ENCODE measurements at regions not wholly inside any gene's neighbourhood (a gene's known extent, or its start where the extent isn't known, plus 50 kb on each side); places are given as distances from the start of the nearest gene placed in this dataset.

DNA sequence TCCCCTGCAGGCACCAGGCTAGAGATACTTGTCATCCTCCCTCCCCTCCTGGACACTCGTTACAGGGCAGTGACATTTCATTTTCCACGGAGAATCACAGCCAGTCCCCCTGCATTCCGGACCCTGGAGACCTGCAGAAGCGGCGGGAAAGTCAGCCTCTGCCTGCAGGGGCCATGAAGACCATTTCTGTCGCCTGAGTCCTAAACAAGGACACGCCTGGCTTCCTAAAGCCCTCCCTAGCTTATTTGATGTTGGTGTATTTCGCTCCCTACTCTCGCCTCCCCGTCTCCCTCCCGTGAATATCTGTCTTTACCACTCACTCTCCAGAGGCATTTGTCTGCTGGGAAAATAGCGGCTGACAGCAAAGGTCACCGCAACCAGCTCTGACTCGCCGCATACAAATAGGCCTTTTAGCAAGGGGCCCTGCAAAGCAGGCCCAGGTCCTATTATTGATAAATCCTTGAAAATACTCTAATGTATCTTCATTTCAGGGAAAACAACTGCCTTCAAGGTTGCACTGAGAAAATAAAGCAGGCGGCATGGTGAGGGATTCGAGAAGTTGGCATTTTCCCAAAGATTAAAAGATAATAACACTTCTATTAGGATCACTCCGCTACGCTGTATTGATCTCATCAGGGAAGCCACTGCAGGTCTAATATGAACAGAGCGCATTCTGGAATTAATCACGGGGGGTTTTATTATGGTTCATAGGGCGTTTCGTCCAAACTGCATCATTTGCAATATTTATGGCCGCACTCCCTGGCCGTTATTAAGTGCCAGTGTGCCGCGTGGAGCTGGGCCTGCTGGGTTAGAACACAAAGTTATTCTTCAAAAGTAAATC, 447.1 kb upstream of the CDH5 start:
- no peak for DNase-seq
- intact Hi-C loops (cut with DNase I), result no loop called here
- no peak for ATAC-seq

- DNase-seq (no peak), ATAC-seq (no peak)
- intact Hi-C loops (cut with DNase I), result no loop called here
These were observed 449.0 kb upstream of the CDH5 start for GRCh38 chr16:65917466-65917865.

DNA sequence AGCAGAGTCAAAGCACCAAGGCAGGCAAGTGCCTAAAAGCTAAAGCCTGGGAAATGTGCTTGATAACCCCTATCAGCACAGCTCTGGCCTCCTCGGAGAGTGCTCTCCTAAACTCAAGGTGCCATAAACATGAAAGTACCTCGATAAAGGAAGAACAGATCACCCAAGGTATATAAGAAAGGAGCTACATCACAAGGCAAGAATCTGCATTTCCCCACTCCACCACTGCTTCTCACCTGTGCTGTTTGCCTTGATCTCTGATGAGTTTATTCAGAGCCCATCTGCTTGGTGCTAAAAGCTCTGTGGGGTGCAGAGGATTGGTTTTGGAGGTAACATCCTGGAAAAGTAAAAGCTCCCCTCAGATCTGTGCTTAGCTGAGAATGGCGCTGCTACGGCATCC, 449.5 kb upstream of the CDH5 start:
- ATAC-seq, result no peak

GRCh38 chr16:65910291-65910690, 456.2 kb upstream of the CDH5 start:
- intact Hi-C loops (cut with DNase I), result no loop called here
- ATAC-seq (no peak), DNase-seq (no peak)

More for the DNA sequence above, 449.5 kb upstream of the CDH5 start:
- DNase-seq, result no peak
- intact Hi-C loops (cut with DNase I), result no loop called here

DNA sequence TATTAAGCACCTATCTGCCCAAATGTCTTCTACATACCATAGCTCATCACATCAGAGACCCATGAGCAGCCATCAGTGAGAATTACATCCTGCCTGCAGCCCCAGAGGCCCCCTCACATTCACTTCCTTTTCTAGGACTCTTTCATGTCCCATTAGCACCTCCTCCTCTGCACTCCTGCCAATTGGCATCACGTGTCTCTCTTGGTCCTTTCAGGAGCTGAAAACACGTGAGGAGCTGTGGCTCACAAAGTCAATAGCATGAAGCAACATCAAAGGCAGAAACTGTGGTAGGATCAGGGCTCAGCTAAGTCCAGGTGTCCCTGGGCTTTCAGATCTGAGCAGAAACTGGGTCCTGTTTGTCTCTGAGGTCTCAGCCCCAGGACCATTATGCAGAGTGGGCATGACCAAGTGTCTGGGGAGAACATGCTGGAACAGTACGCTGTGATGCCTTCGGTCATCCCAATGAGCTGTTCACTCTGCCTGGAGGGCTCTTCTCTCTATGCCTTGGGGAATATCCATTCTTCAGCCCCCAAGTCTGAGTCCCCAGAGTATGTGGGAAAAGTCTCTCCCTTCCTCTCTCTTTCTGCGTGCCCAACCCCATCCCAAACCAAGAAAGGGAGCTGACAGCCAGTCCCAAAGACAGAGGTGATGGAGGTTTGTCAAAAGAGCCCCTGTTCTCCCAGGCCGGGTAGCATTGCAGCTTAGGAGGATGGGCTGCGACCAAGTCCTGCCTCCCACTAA, 457.0 kb upstream of the CDH5 start:
- DNase-seq (no peak), ATAC-seq (no peak)
- intact Hi-C loops (cut with DNase I), result loop anchor here in 1 of 2 donors (10.0 kb wide), 1 partner anchor 55 kb away; no protein-coding TSS in a partner anchor

- intact Hi-C loops (cut with DNase I), result loop anchor here in 1 of 2 donors (10.0 kb wide), 1 partner anchor 56 kb away; no protein-coding TSS in a partner anchor
- ATAC-seq, result no peak
- DNase-seq, result no peak
These were observed 457.9 kb upstream of the CDH5 start for GRCh38 chr16:65908568-65908967.

DNA sequence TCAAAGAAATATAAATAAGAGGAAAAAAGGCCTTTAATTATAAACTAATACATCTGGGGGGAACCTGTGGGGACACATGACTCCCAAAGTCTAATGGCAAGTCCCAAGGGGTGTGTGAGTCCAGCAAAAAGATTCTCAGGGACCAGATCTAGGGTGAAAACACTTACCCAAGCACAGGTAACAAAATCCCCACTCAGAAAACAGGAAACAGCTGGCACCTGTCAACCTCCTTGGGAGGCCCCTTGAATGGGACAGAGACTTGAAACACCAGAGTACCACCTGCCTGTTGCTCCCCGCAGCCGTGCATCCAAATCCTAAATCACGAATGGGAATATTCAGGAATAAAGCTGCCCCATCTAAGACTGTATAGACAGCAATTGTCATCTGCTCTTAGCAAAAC, 461.2 kb upstream of the CDH5 start:
- intact Hi-C loops (cut with DNase I), result loop anchor here in 1 of 2 donors (10.0 kb wide), 1 partner anchor 59 kb away; no protein-coding TSS in a partner anchor
- ATAC-seq (no peak), DNase-seq (no peak)

DNA sequence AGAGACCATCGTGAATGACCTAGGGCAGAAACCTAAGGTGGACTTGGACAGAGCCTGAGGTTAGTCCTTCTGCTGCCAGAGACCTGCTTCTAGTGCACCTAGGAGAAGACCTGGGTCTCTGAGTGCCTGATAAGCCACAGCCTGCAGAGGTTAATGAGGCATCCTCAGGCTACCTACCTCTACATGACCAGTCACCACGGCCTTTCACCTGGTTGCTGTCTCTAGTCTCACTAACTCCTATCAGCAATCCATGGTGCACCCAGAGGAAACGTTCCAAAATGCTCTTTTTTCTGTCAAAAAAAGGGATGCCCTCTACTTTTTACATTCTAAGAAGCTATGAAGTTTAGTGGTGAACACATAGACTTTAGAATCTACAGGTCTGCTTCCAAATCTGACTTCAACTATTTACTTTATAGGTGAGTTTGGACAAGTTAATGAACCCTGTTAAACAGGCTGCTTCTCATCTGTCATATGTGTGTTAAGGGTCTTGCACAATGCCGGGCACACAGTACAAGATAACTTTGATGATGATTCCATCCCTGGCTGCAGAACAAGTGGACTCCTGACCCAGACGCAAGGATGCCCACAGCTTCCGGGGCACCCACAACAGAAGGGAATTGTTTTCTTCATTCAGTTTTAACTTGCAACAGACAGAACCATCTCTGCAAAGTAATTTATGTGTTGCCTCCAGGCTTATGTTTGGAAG, 469.9 kb upstream of the CDH5 start:
- ATAC-seq (no peak), DNase-seq (no peak)
- intact Hi-C loops (cut with DNase I), result no loop called here

DNA sequence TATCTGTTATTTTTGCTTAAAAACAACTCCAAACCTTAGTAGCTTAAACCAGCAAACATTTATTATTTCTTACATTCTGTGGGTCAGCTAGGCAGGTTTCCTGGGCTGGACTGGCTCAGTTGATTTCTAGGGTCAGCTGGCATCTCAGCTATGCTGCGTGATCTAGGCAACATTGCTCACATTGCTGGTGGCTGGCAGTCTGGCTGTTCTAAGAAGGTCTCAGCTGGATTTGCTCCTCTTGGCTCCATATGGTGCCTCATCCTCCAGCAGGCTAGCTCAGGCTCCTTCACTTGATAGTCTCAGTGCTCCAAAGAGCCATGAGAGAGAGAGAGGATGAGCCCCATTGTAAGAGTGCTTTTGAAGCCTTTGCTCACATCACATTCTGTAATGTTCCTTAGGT, 470.6 kb upstream of the CDH5 start:
- DNase-seq (no peak), ATAC-seq (no peak)
- intact Hi-C loops (cut with DNase I), result no loop called here

- intact Hi-C loops (cut with DNase I), result no loop called here
- ATAC-seq (no peak), DNase-seq (no peak)
These were observed 471.0 kb upstream of the CDH5 start for GRCh38 chr16:65895486-65895885.

DNA sequence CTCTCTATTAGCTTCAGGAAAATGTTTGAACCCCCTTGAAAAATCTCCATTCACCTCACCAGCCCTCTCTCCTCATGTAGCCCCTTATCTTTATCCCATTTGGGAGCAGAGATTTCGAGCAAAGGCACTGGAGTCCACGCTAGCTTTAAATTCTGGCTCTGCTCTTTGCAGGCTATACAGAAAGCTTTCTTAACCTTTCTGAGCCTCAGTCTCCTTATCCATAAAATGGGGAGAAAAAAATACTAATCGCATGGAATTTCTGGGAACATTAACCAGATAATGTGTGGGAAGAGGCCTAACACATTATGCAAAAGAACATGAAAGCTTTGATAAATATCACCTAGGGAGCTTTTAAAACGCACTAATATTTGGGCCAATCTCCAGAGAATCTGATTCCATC, 476.3 kb upstream of the CDH5 start:
- no peak for DNase-seq
- intact Hi-C loops (cut with DNase I), result no loop called here
- no peak for ATAC-seq

DNA sequence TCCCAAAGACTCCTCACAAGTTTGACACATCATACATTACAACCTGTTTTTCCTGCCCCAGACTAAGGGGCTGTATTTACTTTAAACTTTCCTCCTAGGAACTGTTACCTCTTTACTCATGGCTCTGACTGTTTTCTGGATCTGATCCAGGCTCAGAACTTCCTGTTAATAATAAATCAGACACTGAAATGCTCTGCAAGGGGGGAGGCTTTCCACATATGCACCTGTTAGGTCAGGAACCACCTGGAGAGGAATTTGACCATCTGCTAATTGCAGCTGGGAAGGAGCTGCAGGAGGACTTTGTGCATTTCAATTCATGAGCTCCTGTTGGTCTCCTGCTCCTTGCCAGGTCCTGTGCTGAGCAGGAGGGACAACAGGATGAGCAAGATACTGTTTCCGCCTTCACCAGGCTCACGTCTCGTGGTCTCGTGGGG, 476.9 kb upstream of the CDH5 start:
- intact Hi-C loops (cut with DNase I), result no loop called here
- no peak for ATAC-seq
- DNase-seq, result no peak

DNA sequence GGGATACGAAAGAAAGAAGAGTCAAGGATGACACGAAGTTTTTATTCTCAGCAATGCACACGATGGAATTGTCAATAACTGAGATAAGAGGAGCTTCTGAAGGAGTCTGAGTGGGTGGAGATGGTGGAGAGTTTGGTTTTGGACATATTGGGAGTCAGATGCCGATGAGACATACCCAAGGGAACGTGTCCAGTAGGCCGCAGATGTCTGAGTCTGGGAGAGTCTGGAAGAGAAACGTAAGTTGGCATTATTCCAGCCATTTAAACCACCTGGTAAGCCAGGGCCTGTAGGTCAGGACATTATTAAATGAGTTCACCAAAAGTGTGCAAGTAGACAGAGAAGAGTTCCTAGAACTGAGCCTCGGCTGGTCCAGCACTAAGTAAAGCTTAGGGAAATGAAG, 478.3 kb upstream of the CDH5 start:
- intact Hi-C loops (cut with DNase I), result no loop called here
- ATAC-seq, result no peak
- no peak for DNase-seq

GRCh38 chr16:65884018-65884417, 482.5 kb upstream of the CDH5 start:
- DNase-seq (no peak), ATAC-seq (no peak)
- intact Hi-C loops (cut with DNase I), result no loop called here

- intact Hi-C loops (cut with DNase I), result no loop called here
- ATAC-seq (no peak), DNase-seq (no peak)
These were observed 488.1 kb upstream of the CDH5 start for GRCh38 chr16:65878347-65878746.

GRCh38 chr16:65876624-65877023, 489.9 kb upstream of the CDH5 start:
- no peak for DNase-seq
- intact Hi-C loops (cut with DNase I), result no loop called here

DNA sequence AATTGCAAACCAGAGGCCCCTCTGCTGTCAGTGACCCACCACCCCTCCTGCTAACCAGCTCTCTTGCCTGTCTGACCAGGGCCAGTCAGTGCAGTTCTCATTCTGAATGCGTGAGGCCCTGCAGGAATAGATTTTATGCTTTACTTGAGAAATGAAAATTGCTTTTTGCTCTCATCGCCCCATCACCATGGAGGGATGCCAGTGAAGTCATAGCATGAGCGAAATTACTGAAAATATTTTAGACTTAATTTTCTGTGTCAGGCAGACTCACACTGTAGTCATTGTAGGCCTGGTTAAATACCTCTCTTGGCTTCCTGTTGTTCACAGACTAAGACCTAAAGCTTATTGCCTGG, 490.5 kb upstream of the CDH5 start:
- ATAC-seq (no peak), DNase-seq (no peak)
- intact Hi-C loops (cut with DNase I), result no loop called here

More at GRCh38 chr16:65876624-65877023, 489.9 kb upstream of the CDH5 start:
- no peak for ATAC-seq

GRCh38 chr16:65875381-65876055, 491.0 kb upstream of the CDH5 start:
- intact Hi-C loops (cut with DNase I), result no loop called here
- no peak for ATAC-seq
- DNase-seq, result no peak

GRCh38 chr16:65869261-65869660, 497.2 kb upstream of the CDH5 start:
- DNase-seq, result no peak
- no peak for ATAC-seq
- intact Hi-C loops (cut with DNase I), result no loop called here
